Natural killer cell treated with Interleukin-12 subunit alpha and Interleukin-12 subunit beta and Interleukin-15 and Interleukin-18, amount 100 ng/mL, for 72 hours (primary cell): ENCODE measurements at regions not wholly inside any gene's neighbourhood (a gene's known extent, or its start where the extent isn't known, plus 50 kb on each side); places are given as distances from the start of the nearest gene placed in this dataset.
"Not testable (repeated sequence)": the region's sequence is repeated elsewhere in the genome, so short reads cannot be mapped to it uniquely, and the experiment has no call there.

Experiments
- ATAC-seq, 2 donors: fragments of 150-1000 bp; cut with Tn5 transposase in 1 of 2; sonication (Bioruptor Pico), chemical (Tn5 transposase) in 1 of 2; 2 replicates each; pipeline ENCODE4 v1.10.0; 2021
- DNase-seq: peaks from one replicate; pipeline ENCODE4 v3.0.0; 2022; ENCODE audit warnings: low spot score
- H3K27ac Mint-ChIP-seq, 2 donors: 1 replicate in 1 of 2; 2 replicates in 1 of 2; pipeline ENCODE4 v1.8.0; 2022; ENCODE audit warnings: mixed read lengths in 2 of 2, mild to moderate bottlenecking in 1 of 2, moderate library complexity in 1 of 2
- H3K27me3 Mint-ChIP-seq, 2 donors: 1 replicate in 1 of 2; 2 replicates in 1 of 2; pipeline ENCODE4 v1.8.0; 2022; ENCODE audit warnings: mixed read lengths in 2 of 2
- H3K36me3 Mint-ChIP-seq: one replicate; pipeline ENCODE4 v1.8.0; 2022; ENCODE audit warnings: mixed read lengths
- H3K4me1 Mint-ChIP-seq, 2 donors: 1 replicate in 1 of 2; 2 replicates in 1 of 2; pipeline ENCODE4 v1.8.0; 2022; ENCODE audit warnings: low read depth in 2 of 2, mixed read lengths in 2 of 2, mild to moderate bottlenecking in 1 of 2
- H3K4me3 Mint-ChIP-seq: one replicate; pipeline ENCODE4 v1.8.0; 2022; ENCODE audit warnings: mixed read lengths
- H3K9me3 Mint-ChIP-seq: 2 replicates; pipeline ENCODE4 v1.8.0; 2022; ENCODE audit warnings: mixed read lengths

GRCh38 chr5:99059685-99060084, 130.9 kb upstream of the CHD1 start:
- peaks cover 17 to 23% of the 10 kb centered on the region in 2 donors for H3K27me3 Mint-ChIP-seq
- no peak overlapping the region for H3K4me3 Mint-ChIP-seq
- H3K9me3 Mint-ChIP-seq: no peaks in the 10 kb centered on the region
- no peak overlapping the region for H3K27ac Mint-ChIP-seq
- H3K4me1 Mint-ChIP-seq: no peaks in the 10 kb centered on the region
- ATAC-seq: no peak
- no peaks in the 10 kb centered on the region for H3K36me3 Mint-ChIP-seq
- DNase-seq: no peak

- Mint-ChIP-seq H3K27me3 (peaks cover 8 to 11% of the 10 kb centered on the region in 2 donors), H3K4me1 (no peaks in the 10 kb centered on the region), H3K9me3 (no peaks in the 10 kb centered on the region), H3K27ac (no peak overlapping the region), H3K36me3 (no peaks in the 10 kb centered on the region), H3K4me3 (no peak overlapping the region)
- DNase-seq: no peak
- ATAC-seq: no peak
Measured at GRCh38 chr5:99058466-99058865, 129.7 kb upstream of the CHD1 start.

- Mint-ChIP-seq H3K36me3 (no peaks in the 10 kb centered on the region), H3K27ac (no peak overlapping the region), H3K27me3 (no peaks in the 10 kb centered on the region), H3K4me3 (no peak overlapping the region), H3K4me1 (no peaks in the 10 kb centered on the region), H3K9me3 (no peaks in the 10 kb centered on the region)
- DNase-seq (no peak), ATAC-seq (no peak)
Measured at GRCh38 chr5:99054972-99055371, 126.2 kb upstream of the CHD1 start.

GRCh38 chr5:99045871-99046270, 117.1 kb upstream of the CHD1 start:
- Mint-ChIP-seq H3K36me3 (peaks cover 19% of the 10 kb centered on the region), H3K4me1 (no peaks in the 10 kb centered on the region), H3K27ac (no peak overlapping the region), H3K4me3 (no peak overlapping the region), H3K9me3 (peaks cover 12% of the 10 kb centered on the region), H3K27me3 (no peaks in the 10 kb centered on the region)
- DNase-seq (no peak), ATAC-seq (no peak)

- peaks cover 27% of the 10 kb centered on the region for H3K9me3 Mint-ChIP-seq
- H3K4me3 Mint-ChIP-seq, H3K27ac Mint-ChIP-seq, H3K4me1 Mint-ChIP-seq, ATAC-seq, H3K27me3 Mint-ChIP-seq, DNase-seq: not testable (repeated sequence)
- H3K36me3 Mint-ChIP-seq: peaks cover 43% of the 10 kb centered on the region
Measured at GRCh38 chr5:99043257-99043656, 114.5 kb upstream of the CHD1 start.

- H3K4me3 Mint-ChIP-seq: no peak overlapping the region
- ATAC-seq: no peak
- DNase-seq: no peak
- no peak overlapping the region for H3K27ac Mint-ChIP-seq
- H3K27me3 Mint-ChIP-seq: no peaks in the 10 kb centered on the region
- peaks cover 27% of the 10 kb centered on the region for H3K9me3 Mint-ChIP-seq
- peaks cover 43% of the 10 kb centered on the region for H3K36me3 Mint-ChIP-seq
- H3K4me1 Mint-ChIP-seq: peaks cover 24 to 31% of the 10 kb centered on the region in 2 donors
Measured at GRCh38 chr5:99037668-99038067, 108.9 kb upstream of the CHD1 start.

- Mint-ChIP-seq H3K36me3 (peaks cover 26% of the 10 kb centered on the region), H3K27ac (no peak overlapping the region), H3K4me1 (peaks cover 28 to 38% of the 10 kb centered on the region in 2 donors), H3K9me3 (peaks cover 15% of the 10 kb centered on the region), H3K4me3 (no peak overlapping the region), H3K27me3 (no peaks in the 10 kb centered on the region)
- DNase-seq (no peak), ATAC-seq (no peak)
Measured at GRCh38 chr5:99035942-99036341, 107.1 kb upstream of the CHD1 start.

- peaks cover 5% of the 10 kb centered on the region for H3K9me3 Mint-ChIP-seq
- peak overlapping the region; percentile 92 to 96 for H3K27ac Mint-ChIP-seq
- H3K36me3 Mint-ChIP-seq: peaks cover 10% of the 10 kb centered on the region
- ATAC-seq: no peak
- peaks cover 30 to 43% of the 10 kb centered on the region in 2 donors for H3K4me1 Mint-ChIP-seq
- H3K4me3 Mint-ChIP-seq: peak overlapping the region; percentile 89
- DNase-seq: no peak
- H3K27me3 Mint-ChIP-seq: no peaks in the 10 kb centered on the region
Measured at GRCh38 chr5:99034336-99034735, 105.5 kb upstream of the CHD1 start.

GRCh38 chr5:99033014-99033900, 104.5 kb upstream of the CHD1 start:
- ATAC-seq: peak; percentile 60 to 69
- H3K4me1 Mint-ChIP-seq: peaks cover 27 to 48% of the 10 kb centered on the region in 2 donors
- H3K36me3 Mint-ChIP-seq: peaks cover 1% of the 10 kb centered on the region

GRCh38 chr5:99032234-99033013, 103.6 kb upstream of the CHD1 start:
- ATAC-seq (peak; percentile 34 to 45), DNase-seq (no peak)
- Mint-ChIP-seq H3K27me3 (no peaks in the 10 kb centered on the region), H3K36me3 (no peaks in the 10 kb centered on the region), H3K27ac (peak overlapping the region; percentile 92 to 96), H3K4me1 (peaks cover 28 to 51% of the 10 kb centered on the region in 2 donors), H3K4me3 (peak overlapping the region; percentile 89), H3K9me3 (no peaks in the 10 kb centered on the region)

More at GRCh38 chr5:99033014-99033900, 104.5 kb upstream of the CHD1 start:
- H3K27me3 Mint-ChIP-seq: no peaks in the 10 kb centered on the region
- H3K27ac Mint-ChIP-seq: peak overlapping the region; percentile 92 to 96
- H3K9me3 Mint-ChIP-seq: no peaks in the 10 kb centered on the region
- DNase-seq: no peak
- H3K4me3 Mint-ChIP-seq: peak overlapping the region; percentile 89

- H3K36me3 Mint-ChIP-seq: no peaks in the 10 kb centered on the region
- peaks cover 35 to 58% of the 10 kb centered on the region in 2 donors for H3K4me1 Mint-ChIP-seq
- H3K4me3 Mint-ChIP-seq: no peak overlapping the region
- peak overlapping the region in 1 of 2 donors; percentile 65 for H3K27ac Mint-ChIP-seq
- H3K27me3 Mint-ChIP-seq: no peaks in the 10 kb centered on the region
- no peak for DNase-seq
- H3K9me3 Mint-ChIP-seq: no peaks in the 10 kb centered on the region
- ATAC-seq: no peak
Measured at GRCh38 chr5:99030906-99031440, 102.2 kb upstream of the CHD1 start.

GRCh38 chr5:99029172-99029571, 100.4 kb upstream of the CHD1 start:
- Mint-ChIP-seq H3K36me3 (no peaks in the 10 kb centered on the region), H3K4me3 (no peak overlapping the region), H3K4me1 (peaks cover 32 to 55% of the 10 kb centered on the region in 2 donors), H3K27me3 (no peaks in the 10 kb centered on the region), H3K9me3 (no peaks in the 10 kb centered on the region), H3K27ac (peak overlapping the region; percentile 31 to 42)
- ATAC-seq: no peak
- DNase-seq: no peak

- peak overlapping the region; percentile 66 for H3K4me3 Mint-ChIP-seq
- H3K4me1 Mint-ChIP-seq: peaks cover 26 to 46% of the 10 kb centered on the region in 2 donors
Measured at GRCh38 chr5:99028170-99028569, 99.4 kb upstream of the CHD1 start.

More at GRCh38 chr5:99028170-99028569, 99.4 kb upstream of the CHD1 start:
- ATAC-seq, H3K36me3 Mint-ChIP-seq, DNase-seq, H3K27me3 Mint-ChIP-seq, H3K9me3 Mint-ChIP-seq: not testable (repeated sequence)
- peak overlapping the region; percentile 31 to 42 for H3K27ac Mint-ChIP-seq
